SK-N-SH (cell line): ENCODE measurements at regions not wholly inside any gene's neighbourhood (a gene's known extent, or its start where the extent isn't known, plus 50 kb on each side); places are given as distances from the start of the nearest gene placed in this dataset.

Experiments
- CTCF ChIA-PET: fragments of 300-600, 350-600 bp; formaldehyde crosslinking; extraction: SDS; loops from one replicate; lab custom pipeline; 2021; lab: Yijun Ruan, JAX
- POLR2A ChIA-PET: fragments of 350-600 bp; sonication (Branson Sonifier 250); formaldehyde crosslinking; extraction: SDS; loops from one replicate; lab custom pipeline; 2020; ENCODE audit warnings: antibody characterized with exemption, inconsistent platforms; lab: Yijun Ruan, JAX
- DNase-seq: peaks from one replicate; pipeline ENCODE4 v3.0.0; 2012
- H2AFZ ChIP-seq: fragments of 200-600 bp; sonication (generic); 2 replicates; pipeline ENCODE4 v1.8.1; 2016; ENCODE audit warnings: antibody characterized with exemption, mild to moderate bottlenecking, low read depth
- H3F3A ChIP-seq: fragments of 200-600 bp; sonication (generic); replicated peaks from 2 replicates; pipeline ENCODE3; 2016; ENCODE audit warnings: antibody characterized with exemption, mild to moderate bottlenecking; ENCODE audit not compliant: insufficient read depth
- H3K27ac ChIP-seq, 2 experiments: fragments of 200-500 bp in 1 of 2; fragments of 200-600 bp in 1 of 2; sonication (Bioruptor generic) in 1 of 2; sonication (generic), shearing (Covaris generic) in 1 of 2; 2 replicates each; pipeline versions ENCODE4 v1.5.1 to v1.6.1; 2014 to 2016; ENCODE audit warnings: low read depth in 2 of 2, inconsistent platforms in 1 of 2, low read length in 1 of 2, mild to moderate bottlenecking in 1 of 2, mixed read lengths in 1 of 2
- H3K27me3 ChIP-seq: fragments of 200-600 bp; sonication (generic), shearing (Covaris generic); 2 replicates; pipeline ENCODE4 v1.6.1; 2016; ENCODE audit warnings: mixed run types; ENCODE audit not compliant: insufficient read depth
- H3K36me3 ChIP-seq, 2 experiments: fragments of 200-500 bp in 1 of 2; fragments of 200-600 bp in 1 of 2; sonication (Bioruptor generic) in 1 of 2; sonication (generic) in 1 of 2; replicated peaks in 1 of 2; 2 replicates each; pipeline versions ENCODE3 to v1.5.1; 2014 to 2016; ENCODE audit warnings: low read length in 1 of 2, mild to moderate bottlenecking in 1 of 2; ENCODE audit not compliant: insufficient read depth in 2 of 2, control insufficient read depth in 1 of 2
- H3K4me1 ChIP-seq, 2 experiments: fragments of 200-500 bp in 1 of 2; fragments of 200-600 bp in 1 of 2; sonication (Bioruptor generic) in 1 of 2; sonication (generic), shearing (Covaris generic) in 1 of 2; 2 replicates each; pipeline versions ENCODE4 v1.5.1 to v1.6.1; 2014 to 2016; ENCODE audit warnings: low read depth in 1 of 2, low read length in 1 of 2, mixed run types in 1 of 2; ENCODE audit not compliant: insufficient read depth in 2 of 2, control insufficient read depth in 1 of 2
- H3K4me2 ChIP-seq: fragments of 200-600 bp; sonication (generic), shearing (Covaris generic); 2 replicates; pipeline ENCODE4 v1.6.1; 2017; ENCODE audit warnings: mixed run types
- H3K4me3 ChIP-seq, 2 experiments: fragments of 200-500 bp in 1 of 2; fragments of 200-600 bp in 1 of 2; sonication (Bioruptor generic) in 1 of 2; sonication (generic), shearing (Covaris generic) in 1 of 2; 2 replicates each; pipeline versions ENCODE4 v1.5.1 to v1.8.1; 2014 to 2016; ENCODE audit warnings: low read depth in 2 of 2, inconsistent platforms in 1 of 2, low read length in 1 of 2, mild to moderate bottlenecking in 1 of 2, mixed read lengths in 1 of 2, moderate library complexity in 1 of 2
- H3K79me2 ChIP-seq: fragments of 200-600 bp; sonication (generic); 2 replicates; pipeline ENCODE4 v1.8.1; 2017; ENCODE audit warnings: mild to moderate bottlenecking; ENCODE audit not compliant: insufficient read depth
- H3K9ac ChIP-seq: fragments of 200-600 bp; sonication (generic); 2 replicates; pipeline ENCODE4 v1.6.1; 2017; ENCODE audit warnings: mixed run types
- H3K9me2 ChIP-seq: fragments of 200-600 bp; sonication (generic); 2 replicates; pipeline ENCODE4 v1.6.1; 2017; ENCODE audit warnings: mixed run types
- H3K9me3 ChIP-seq: fragments of 200-600 bp; sonication (generic); 2 replicates; pipeline ENCODE4 v1.6.1; 2017; ENCODE audit warnings: mixed run types, mild to moderate bottlenecking, moderate library complexity
- H4K20me1 ChIP-seq: fragments of 200-600 bp; sonication (generic); 2 replicates; pipeline ENCODE4 v1.6.1; 2017; ENCODE audit warnings: mild to moderate bottlenecking, mixed run types; ENCODE audit not compliant: insufficient read depth
- CHD2 ChIP-seq: fragments of 150-350 bp; IDR thresholded peaks from 2 replicates; pipeline ENCODE4 v1.6.1; 2018; ENCODE audit warnings: low read length; ENCODE audit not compliant: partially characterized antibody
- CTCF ChIP-seq: fragments of 200-600 bp; sonication (generic); IDR thresholded peaks from 2 replicates; pipeline ENCODE4 v1.6.1; 2017; ENCODE audit warnings: antibody characterized with exemption, mild to moderate bottlenecking, moderate library complexity
- ELF1 ChIP-seq: IDR thresholded peaks from 2 replicates; pipeline ENCODE4 v1.4.0; 2012
- EP300 ChIP-seq, 2 experiments: IDR thresholded peaks; 2 replicates each; pipeline versions ENCODE4 v1.4.0 to v1.6.1; 2012; ENCODE audit warnings: borderline replicate concordance in 1 of 2, low read depth in 1 of 2, low read length in 1 of 2
- EZH2phosphoT487 ChIP-seq: fragments of 200-600 bp; sonication (generic); IDR thresholded peaks from 2 replicates; pipeline ENCODE4 v1.6.1; 2017; ENCODE audit warnings: low read depth, mixed run types, mild to moderate bottlenecking, antibody characterized with exemption, moderate library complexity, borderline replicate concordance
- GABPA ChIP-seq: IDR thresholded peaks from 2 replicates; pipeline ENCODE4 v1.4.0; 2012; ENCODE audit warnings: low read depth, mild to moderate bottlenecking
- JUND ChIP-seq: IDR thresholded peaks from 2 replicates; pipeline ENCODE4 v1.4.0; 2012
- MAX ChIP-seq: IDR thresholded peaks from 2 replicates; pipeline ENCODE4 v1.4.0; 2012; ENCODE audit warnings: low read depth
- MXI1 ChIP-seq: IDR thresholded peaks from 2 replicates; pipeline ENCODE4 v1.6.1; 2012; ENCODE audit warnings: mild to moderate bottlenecking, low read depth, low read length, improper control_type of control experiment
- NRF1 ChIP-seq: IDR thresholded peaks from 2 replicates; pipeline ENCODE4 v1.6.1; 2012; ENCODE audit warnings: low read depth, mild to moderate bottlenecking, low read length
- POLR2AphosphoS5 ChIP-seq: IDR thresholded peaks from 2 replicates; pipeline ENCODE4 v1.6.1; 2012; ENCODE audit warnings: low read depth, low read length
- RAD21 ChIP-seq: IDR thresholded peaks from 2 replicates; pipeline ENCODE4 v1.6.1; 2012; ENCODE audit warnings: mild to moderate bottlenecking, low read length
- SIN3A ChIP-seq: IDR thresholded peaks from 2 replicates; pipeline ENCODE4 v1.6.1; 2012; ENCODE audit warnings: low read depth, mild to moderate bottlenecking, low read length, moderate library complexity, borderline replicate concordance
- TAF1 ChIP-seq: IDR thresholded peaks from 2 replicates; pipeline ENCODE4 v1.6.1; 2012; ENCODE audit warnings: low read depth, mild to moderate bottlenecking, low read length, moderate library complexity, borderline replicate concordance
- TCF12 ChIP-seq: IDR thresholded peaks from 2 replicates; pipeline ENCODE4 v1.4.0; 2012
- YY1 ChIP-seq: IDR thresholded peaks from 2 replicates; pipeline ENCODE4 v1.4.0; 2012; ENCODE audit warnings: low read depth, mild to moderate bottlenecking
- WGBS: methylation state at CpG from one replicate; pipeline ENCODE4 v1.1.6; 2017; ENCODE audit warnings: low lambda C conversion rate; 5-methylcytosine and 5-hydroxymethylcytosine counted together

- H3K4me1 ChIP-seq = no peaks in the 10 kb centered on the region
- TF ChIP-seq CHD2 (no peak), ELF1 (no peak), CTCF (no peak), NRF1 (no peak), GABPA (no peak), TAF1 (no peak), YY1 (no peak), RAD21 (no peak), EP300 (IDR thresholded peaks at IDR 0.05; ENCODE audit: borderline replicate concordance in 1 of 2, low read depth in 1 of 2, low read length in 1 of 2) (no peak), POLR2AphosphoS5 (no peak), SIN3A (no peak), MXI1 (no peak), EZH2phosphoT487 (no peak), TCF12 (no peak), MAX (no peak), JUND (no peak)
- WGBS = 58% methylated on average over 1 of the region's 1 CpG
- H3K4me2 ChIP-seq = no peak overlapping the region
- no peaks in the 10 kb centered on the region for H3K79me2 ChIP-seq
- H2AFZ ChIP-seq = no peak overlapping the region
- H3K9ac ChIP-seq = no peak overlapping the region
- H3K27ac ChIP-seq = no peak overlapping the region
- H3K36me3 ChIP-seq = no peaks in the 10 kb centered on the region
- no peaks in the 10 kb centered on the region; the same call in 1 of the 2 replicates for H3K27me3 ChIP-seq
- H4K20me1 ChIP-seq = no peaks in the 10 kb centered on the region
- no peak overlapping the region for H3K4me3 ChIP-seq
- H3K9me3 ChIP-seq = no peaks in the 10 kb centered on the region
- POLR2A ChIA-PET = no interaction called here
- no peak for DNase-seq
- H3F3A ChIP-seq = no peaks in the 10 kb centered on the region
- no peaks in the 10 kb centered on the region for H3K9me2 ChIP-seq
- CTCF ChIA-PET = no interaction called here
Observed at GRCh38 chr17:13977837-13978236, 91.5 kb upstream of the COX10 start.

GRCh38 chr17:13978478-13978877, 90.8 kb upstream of the COX10 start:
- Histone ChIP-seq H3F3A (no peaks in the 10 kb centered on the region), H3K4me2 (no peak overlapping the region), H3K9me3 (no peaks in the 10 kb centered on the region), H3K36me3 (no peaks in the 10 kb centered on the region), H4K20me1 (no peaks in the 10 kb centered on the region), H3K9ac (no peak overlapping the region), H2AFZ (no peak overlapping the region), H3K27me3 (no peaks in the 10 kb centered on the region; the same call in 1 of the 2 replicates), H3K4me3 (no peak overlapping the region), H3K79me2 (no peaks in the 10 kb centered on the region), H3K4me1 (no peaks in the 10 kb centered on the region), H3K27ac (no peak overlapping the region), H3K9me2 (no peaks in the 10 kb centered on the region)
- ChIA-PET POLR2A (no interaction called here), CTCF (no interaction called here)
- no peak for DNase-seq
- TF ChIP-seq ELF1 (no peak), RAD21 (no peak), POLR2AphosphoS5 (no peak), TCF12 (no peak)
- 52% methylated on average over 1 of the region's 1 CpG for WGBS
